BJ (cell line): ENCODE measurements at regions not wholly inside any gene's neighbourhood (a gene's known extent, or its start where the extent isn't known, plus 50 kb on each side); places are given as distances from the start of the nearest gene placed in this dataset.

Experiments
- CTCF ChIA-PET: fragments of 350-600 bp; formaldehyde crosslinking; extraction: SDS; loops from one replicate; lab custom pipeline; 2021; ENCODE audit warnings: antibody characterized with exemption, inconsistent platforms; lab: Yijun Ruan, JAX
- POLR2A ChIA-PET: fragments of 300-600 bp; sonication (Branson Sonifier 250); formaldehyde crosslinking; extraction: SDS; loops from one replicate; lab custom pipeline; 2021; ENCODE audit warnings: antibody characterized with exemption; lab: Charles Lee
- DNase-seq: peaks from one replicate; pipeline ENCODE4 v3.0.0-alpha.2; 2011; ENCODE audit warnings: low read depth
- H3K27me3 ChIP-seq: 2 replicates; pipeline ENCODE4 v1.6.0; 2011; ENCODE audit warnings: low read length; ENCODE audit not compliant: control insufficient read depth, insufficient read depth
- H3K36me3 ChIP-seq: 2 replicates; pipeline ENCODE4 v1.5.1; 2011; ENCODE audit warnings: low read length; ENCODE audit not compliant: control insufficient read depth, insufficient read depth
- H3K4me3 ChIP-seq: 2 replicates; pipeline ENCODE4 v1.5.1; 2011; ENCODE audit warnings: low read depth, mild to moderate bottlenecking, control low read depth, low read length
- CTCF ChIP-seq: IDR thresholded peaks from 2 replicates; pipeline ENCODE4 v1.5.1; 2011; ENCODE audit warnings: low read depth, mild to moderate bottlenecking, control low read depth, inconsistent platforms, low read length, moderate library complexity; ENCODE audit not compliant: insufficient read depth

GRCh38 chr2:155518094-155518493 is 814.4 kb downstream of the NR4A2 start:
- H3K27me3 ChIP-seq: no peaks in the 10 kb centered on the region
- POLR2A ChIA-PET: no interaction called here
- TF ChIP-seq CTCF: no peak
- DNase-seq: no peak
- no peaks in the 10 kb centered on the region for H3K36me3 ChIP-seq
- CTCF ChIA-PET: no interaction called here
- H3K4me3 ChIP-seq: no peak overlapping the region

- Histone ChIP-seq H3K4me3 (no peak overlapping the region), H3K36me3 (no peaks in the 10 kb centered on the region), H3K27me3 (no peaks in the 10 kb centered on the region)
- ChIA-PET CTCF (no interaction called here), POLR2A (no interaction called here)
- no peak for TF ChIP-seq CTCF
- no peak for DNase-seq
Observed at GRCh38 chr2:155517362-155517761, 815.2 kb downstream of the NR4A2 start.

- no peaks in the 10 kb centered on the region for H3K27me3 ChIP-seq
- CTCF ChIA-PET: no interaction called here
- no peak for TF ChIP-seq CTCF
- DNase-seq: no peak
- H3K36me3 ChIP-seq: no peaks in the 10 kb centered on the region
- POLR2A ChIA-PET: no interaction called here
- no peak overlapping the region for H3K4me3 ChIP-seq
Observed at GRCh38 chr2:155513248-155513647, 814.8 kb downstream of the KCNJ3 start.

GRCh38 chr2:155502766-155503165 is 804.3 kb downstream of the KCNJ3 start:
- POLR2A ChIA-PET: no interaction called here
- H3K27me3 ChIP-seq: no peaks in the 10 kb centered on the region
- no peak for TF ChIP-seq CTCF
- CTCF ChIA-PET: no interaction called here
- no peak for DNase-seq
- no peaks in the 10 kb centered on the region for H3K36me3 ChIP-seq
- H3K4me3 ChIP-seq: no peak overlapping the region

GRCh38 chr2:155498106-155498505 is 799.6 kb downstream of the KCNJ3 start:
- Histone ChIP-seq H3K4me3 (no peak overlapping the region), H3K27me3 (no peaks in the 10 kb centered on the region), H3K36me3 (no peaks in the 10 kb centered on the region)
- no peak for TF ChIP-seq CTCF
- ChIA-PET CTCF (no interaction called here), POLR2A (no interaction called here)
- DNase-seq: no peak
